ENCODE measurements at regions not wholly inside any gene's neighbourhood (a gene's known extent, or its start where the extent isn't known, plus 50 kb on each side); places are given as distances from the start of the nearest gene placed in this dataset.

DNA sequence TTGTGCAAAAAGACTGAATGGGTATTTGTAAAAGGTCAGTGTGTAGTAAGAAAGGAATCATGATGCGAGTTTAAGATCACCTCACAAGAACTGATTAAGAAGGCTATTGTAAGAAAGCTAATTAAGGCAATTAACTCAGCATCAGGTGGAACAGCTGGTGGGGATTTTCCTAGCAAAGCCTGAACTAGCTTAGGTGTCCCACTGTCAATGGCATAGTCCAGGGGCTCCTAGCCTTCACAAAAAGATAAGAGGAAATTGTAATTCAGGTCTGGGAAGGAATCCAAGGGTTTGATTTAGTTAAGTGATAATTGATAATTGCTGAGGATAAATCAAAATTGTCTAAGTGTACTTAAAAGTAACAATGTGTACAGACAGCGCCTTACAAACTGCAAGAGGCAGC, 901.6 kb downstream of the TUSC7 start:
- Histone ChIP-seq H4K20me1 (replicated peaks in 1 of 2; ENCODE audit: control insufficient read depth in 1 of 2, insufficient read depth in 2 of 2, low read length in 2 of 2) (no peaks in the 10 kb centered on the region), H3K27ac (ENCODE audit: low read depth, low read length) (no peak overlapping the region), H3K23me2 (ENCODE audit: low read depth, low read length) (no peaks in the 10 kb centered on the region), H3K4ac (replicated peaks; ENCODE audit: insufficient read length, low read depth, low read length) (no peak overlapping the region), H2BK5ac (ENCODE audit: low read depth, low read length) (no peak overlapping the region), H3K56ac (replicated peaks; ENCODE audit: insufficient read length, low read depth, low read length) (no peak overlapping the region), H4K5ac (ENCODE audit: insufficient read length, low read depth, low read length) (no peak overlapping the region), H2BK15ac (ENCODE audit: low read length) (no peak overlapping the region), H2BK20ac (ENCODE audit: low read length) (no peak overlapping the region), H3K4me2 (ENCODE audit: insufficient read depth in 1 of 2, low read depth in 2 of 2, low read length in 2 of 2) (no peak overlapping the region), H2AFZ (ENCODE audit: low read length) (no peak overlapping the region), H2BK12ac (ENCODE audit: low read depth, low read length) (no peak overlapping the region), H3K18ac (ENCODE audit: extremely low read depth, low read length) (no peak overlapping the region), H3K36me3 (ENCODE audit: control insufficient read depth in 2 of 4, insufficient read depth in 4 of 4, low read length in 3 of 4) (no peaks in the 10 kb centered on the region), H4K91ac (replicated peaks; ENCODE audit: insufficient read length, low read length) (no peak overlapping the region), H2AK5ac (ENCODE audit: low read depth, low read length) (no peak overlapping the region), H3K4me3 (ENCODE audit: extremely low read depth in 1 of 4, insufficient read depth in 2 of 4, low read depth in 3 of 4, low read length in 4 of 4) (no peak overlapping the region), H3K9ac (replicated peaks in 1 of 4; ENCODE audit: extremely low read depth in 1 of 4, low read depth in 3 of 4, low read length in 3 of 4) (no peak overlapping the region), H2BK120ac (replicated peaks; ENCODE audit: low read depth, low read length) (no peak overlapping the region), H3K27me3 (replicated peaks in 1 of 4; ENCODE audit: control insufficient read depth in 3 of 4, extremely low read depth in 1 of 4, insufficient read depth in 3 of 4, low read length in 3 of 4) (no peaks in the 10 kb centered on the region), H3K4me1 (replicated peaks in 1 of 4; ENCODE audit: control insufficient read depth in 3 of 4, insufficient read depth in 4 of 4, low read length in 3 of 4) (no peaks in the 10 kb centered on the region), H3K14ac (ENCODE audit: insufficient read length) (no peak overlapping the region), H3K23ac (ENCODE audit: insufficient read length) (no peak overlapping the region), H3K79me2 (ENCODE audit: control insufficient read depth in 1 of 2, insufficient read depth in 2 of 2, low read length in 2 of 2) (no peaks in the 10 kb centered on the region), H3K79me1 (ENCODE audit: low read depth, low read length) (no peaks in the 10 kb centered on the region), H3K9me3 (ENCODE audit: insufficient read depth in 2 of 2, low read depth in 1 of 2, low read length in 1 of 2) (no peaks in the 10 kb centered on the region), H4K8ac (ENCODE audit: extremely low read depth, insufficient read depth, low read length) (no peak overlapping the region)
- FAIRE-seq, result no peak
- POLR2A ChIA-PET (ENCODE audit: partially characterized antibody), result no interaction called here
- TF ChIP-seq, protein P1, sequence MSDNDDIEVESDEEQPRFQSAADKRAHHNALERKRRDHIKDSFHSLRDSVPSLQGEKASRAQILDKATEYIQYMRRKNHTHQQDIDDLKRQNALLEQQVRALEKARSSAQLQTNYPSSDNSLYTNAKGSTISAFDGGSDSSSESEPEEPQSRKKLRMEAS (IDR thresholded peaks at IDR 0.05), result no peak
- TF ChIP-seq GABPA (IDR thresholded peaks at IDR 0.05; ENCODE audit: borderline replicate concordance, insufficient read depth, low read length) (no peak), RFX5 (IDR thresholded peaks at IDR 0.05; ENCODE audit: borderline replicate concordance, low read depth, low read length) (no peak), TBP (IDR thresholded peaks at IDR 0.05; ENCODE audit: low read depth, low read length) (no peak), JUN (IDR thresholded peaks at IDR 0.05; ENCODE audit: low read depth, low read length) (no peak), MAFK (IDR thresholded peaks at IDR 0.05; ENCODE audit: low read depth, low read length) (no peak), EP300 (IDR thresholded peaks at IDR 0.05; ENCODE audit: borderline replicate concordance in 1 of 2, low read depth in 2 of 2, low read length in 2 of 2) (no peak), HDAC6 (IDR thresholded peaks at IDR 0.05; ENCODE audit: low read depth, low read length) (no peak), TAF1 (IDR thresholded peaks at IDR 0.05; ENCODE audit: low read depth, low read length) (no peak)
- DNase-seq (ENCODE audit: low read depth in 1 of 2, low spot score in 2 of 2), result no peak
- 96% methylated on average over 2 of the region's 2 CpGs; no CpG with 5 or more reads in 1 of the 2 experiments for WGBS, 2 experiments (ENCODE audit: extremely low coverage in 1 of 2, insufficient coverage in 1 of 2, insufficient read length in 1 of 2, insufficient replicate concordance in 2 of 2, low coverage in 1 of 2, low lambda C conversion rate in 2 of 2, missing lambda C conversion rate in 1 of 2)
- CTCF ChIA-PET (ENCODE audit: partially characterized antibody), result interaction anchor here (1.4 kb wide), 1 partner anchor 182 kb away, joined by 3 read pairs; no protein-coding TSS in a partner anchor
